HepG2 (cell line): ENCODE measurements at regions not wholly inside any gene's neighbourhood (a gene's known extent, or its start where the extent isn't known, plus 50 kb on each side); places are given as distances from the start of the nearest gene placed in this dataset.

Experiments
- CBX5 ChIP-seq: sonication (generic); formaldehyde crosslinking; IDR thresholded peaks from 2 replicates; pipeline ENCODE4 v1.4.0; 2020; ENCODE audit warnings: missing genetic modification reagents, borderline replicate concordance
- CREB1 ChIP-seq, 2 experiments: fragments of 450-650 bp in 1 of 2; IDR thresholded peaks; 2 replicates each; pipeline ENCODE4 v1.6.1; 2016 to 2017; ENCODE audit warnings: control low read depth in 1 of 2, mild to moderate bottlenecking in 1 of 2, missing compliant biosample characterization in 1 of 2, missing genetic modification characterization in 1 of 2
- HOXA3 ChIP-seq: sonication (generic); formaldehyde crosslinking; IDR thresholded peaks from 2 replicates; pipeline ENCODE4 v1.5.0; 2020; ENCODE audit warnings: missing genetic modification reagents
- JDP2 ChIP-seq: sonication (generic); formaldehyde crosslinking; IDR thresholded peaks from 2 replicates; pipeline ENCODE4 v1.8.1; 2022; ENCODE audit warnings: missing genetic modification reagents, borderline replicate concordance
- KAT7 ChIP-seq: IDR thresholded peaks from 2 replicates; pipeline ENCODE4 v1.6.1; 2018; ENCODE audit warnings: borderline replicate concordance, missing compliant biosample characterization
- KLF16 ChIP-seq, 2 experiments: sonication (generic) in 1 of 2; formaldehyde crosslinking in 1 of 2; IDR thresholded peaks; 2 replicates each; pipeline versions ENCODE4 v1.6.1 to v1.8.0; 2016 to 2023; ENCODE audit warnings: missing genetic modification reagents in 2 of 2, missing compliant biosample characterization in 1 of 2
- MAZ ChIP-seq, 2 experiments: sonication (generic) in 1 of 2; formaldehyde crosslinking in 1 of 2; IDR thresholded peaks; 2 replicates each; pipeline versions ENCODE4 v1.5.0 to v1.6.1; 2012 to 2020; ENCODE audit warnings: low read depth in 2 of 2, mild to moderate bottlenecking in 2 of 2, borderline replicate concordance in 1 of 2, improper control_type of control experiment in 1 of 2, low read length in 1 of 2, missing genetic modification reagents in 1 of 2, moderate library complexity in 1 of 2
- MIER2 ChIP-seq: IDR thresholded peaks from 2 replicates; pipeline ENCODE4 v1.6.1; 2016; ENCODE audit warnings: missing biosample characterization, missing genetic modification reagents
- NR0B2 ChIP-seq: sonication (generic); formaldehyde crosslinking; IDR thresholded peaks from 2 replicates; pipeline ENCODE4 v1.4.0; 2020; ENCODE audit warnings: mild to moderate bottlenecking, missing genetic modification reagents
- NR2F6 ChIP-seq, 2 experiments: IDR thresholded peaks; 2 replicates each; pipeline ENCODE4 v1.6.1; 2016; ENCODE audit warnings: antibody characterized with exemption in 1 of 2, mild to moderate bottlenecking in 1 of 2
- PCBP1 ChIP-seq: fragments of 200-400 bp; formaldehyde crosslinking; IDR thresholded peaks from 2 replicates; pipeline ENCODE4 v1.6.1; 2017; ENCODE audit warnings: mild to moderate bottlenecking, low read depth, low read length, borderline replicate concordance
- POGZ ChIP-seq: sonication (generic); formaldehyde crosslinking; IDR thresholded peaks from 2 replicates; pipeline ENCODE4 v1.4.0; 2020; ENCODE audit warnings: mild to moderate bottlenecking, missing genetic modification reagents
- SALL1 ChIP-seq: sonication (generic); formaldehyde crosslinking; IDR thresholded peaks from 2 replicates; pipeline ENCODE4 v1.8.0; 2022; ENCODE audit warnings: mild to moderate bottlenecking, missing genetic modification reagents
- SOX5 ChIP-seq: IDR thresholded peaks from 2 replicates; pipeline ENCODE4 v1.6.1; 2016; ENCODE audit warnings: borderline replicate concordance
- YEATS2 ChIP-seq: sonication (generic); formaldehyde crosslinking; IDR thresholded peaks from 2 replicates; pipeline ENCODE4 v1.4.0; 2020; ENCODE audit warnings: missing genetic modification reagents, borderline replicate concordance
- ZBTB20 ChIP-seq: sonication (generic); formaldehyde crosslinking; IDR thresholded peaks from 2 replicates; pipeline ENCODE4 v1.8.1; 2023; ENCODE audit warnings: missing genetic modification reagents, low read depth, mild to moderate bottlenecking, borderline replicate concordance
- ZBTB25 ChIP-seq: IDR thresholded peaks from 2 replicates; pipeline ENCODE4 v1.6.1; 2018; ENCODE audit warnings: missing genetic modification reagents
- ZFY ChIP-seq: sonication (generic); formaldehyde crosslinking; IDR thresholded peaks from 2 replicates; pipeline ENCODE4 v1.4.0; 2020; ENCODE audit warnings: missing genetic modification reagents
- ZMYM2 ChIP-seq: sonication (generic); formaldehyde crosslinking; IDR thresholded peaks from 2 replicates; pipeline ENCODE4 v1.8.0; 2022; ENCODE audit warnings: mild to moderate bottlenecking, missing genetic modification reagents
- ZNF367 ChIP-seq: sonication (generic); formaldehyde crosslinking; IDR thresholded peaks from 2 replicates; pipeline ENCODE4 v1.4.0; 2020; ENCODE audit warnings: missing genetic modification reagents, borderline replicate concordance
- ZNF552 ChIP-seq: sonication (generic); formaldehyde crosslinking; IDR thresholded peaks from 2 replicates; pipeline ENCODE4 v1.9.0; 2022; ENCODE audit warnings: missing genetic modification reagents, mild to moderate bottlenecking, borderline replicate concordance
- ZNF75D ChIP-seq: sonication (generic); formaldehyde crosslinking; IDR thresholded peaks from 2 replicates; pipeline ENCODE4 v1.8.1; 2023; ENCODE audit warnings: missing genetic modification reagents, mild to moderate bottlenecking, borderline replicate concordance
- ZSCAN21 ChIP-seq: sonication (generic); formaldehyde crosslinking; IDR thresholded peaks from 2 replicates; pipeline ENCODE4 v1.8.0; 2022; ENCODE audit warnings: mild to moderate bottlenecking, missing genetic modification reagents, moderate library complexity, borderline replicate concordance
- TF ChIP-seq, protein P1 (sequence below): sonication (generic); formaldehyde crosslinking; IDR thresholded peaks from 2 replicates; pipeline ENCODE4 v1.4.0; 2020; ENCODE audit warnings: missing genetic modification reagents

GRCh38 chr2:241950413-241951315 is 81.1 kb downstream of the RTP5 start (continued):
- peak; percentile 40; the same call in 1 of the 2 replicates for TF ChIP-seq YEATS2 (CRISPR knock-in tag)
- no peak for TF ChIP-seq ZNF75D (CRISPR knock-in tag)
- TF ChIP-seq SALL1 (CRISPR knock-in tag), result peak; percentile 70
- TF ChIP-seq SOX5 (CRISPR knock-in tag), result 0 out of 2 replicates have a peak, but pooled peaks have one; percentile 24
- peak; percentile 17; the same call in 1 of the 2 replicates for TF ChIP-seq ZFY (CRISPR knock-in tag)
- 0 out of 2 replicates have a peak, but pooled peaks have one; percentile 22 for TF ChIP-seq MAZ (IDR thresholded peaks at IDR 0.05; ENCODE audit: borderline replicate concordance, low read depth, low read length)
- no peak for TF ChIP-seq MAZ (CRISPR knock-in tag; IDR thresholded peaks at IDR 0.05; ENCODE audit: low read depth)
- no peak; a peak in 1 of 4 replicates for TF ChIP-seq KLF16 (CRISPR knock-in tag; IDR thresholded peaks at IDR 0.05)
- TF ChIP-seq ZSCAN21 (CRISPR knock-in tag), result 0 out of 2 replicates have a peak, but pooled peaks have one; percentile 20
- no peak for TF ChIP-seq JDP2 (CRISPR knock-in tag)
- no peak for TF ChIP-seq POGZ (CRISPR knock-in tag)
- TF ChIP-seq ZNF552 (CRISPR knock-in tag), result no peak
- peak; percentile 25; the same call in 1 of the 2 replicates for TF ChIP-seq NR0B2 (CRISPR knock-in tag)
- TF ChIP-seq HOXA3 (CRISPR knock-in tag), result 0 out of 2 replicates have a peak, but pooled peaks have one; percentile 35
- 0 out of 2 replicates have a peak, but pooled peaks have one; percentile 36 for TF ChIP-seq PCBP1
- no peak for TF ChIP-seq CREB1 (IDR thresholded peaks at IDR 0.05)
- TF ChIP-seq CREB1 (CRISPR knock-in tag; IDR thresholded peaks at IDR 0.05), result no peak
- TF ChIP-seq ZMYM2 (CRISPR knock-in tag), result 0 out of 2 replicates have a peak, but pooled peaks have one; percentile 37
- peak; percentile 65; the same call in 1 of the 2 replicates for TF ChIP-seq NR2F6 (IDR thresholded peaks at IDR 0.05)
- TF ChIP-seq NR2F6 (CRISPR knock-in tag; IDR thresholded peaks at IDR 0.05), result peak; percentile 77; the same call in 1 of the 2 replicates
- TF ChIP-seq, protein P1, sequence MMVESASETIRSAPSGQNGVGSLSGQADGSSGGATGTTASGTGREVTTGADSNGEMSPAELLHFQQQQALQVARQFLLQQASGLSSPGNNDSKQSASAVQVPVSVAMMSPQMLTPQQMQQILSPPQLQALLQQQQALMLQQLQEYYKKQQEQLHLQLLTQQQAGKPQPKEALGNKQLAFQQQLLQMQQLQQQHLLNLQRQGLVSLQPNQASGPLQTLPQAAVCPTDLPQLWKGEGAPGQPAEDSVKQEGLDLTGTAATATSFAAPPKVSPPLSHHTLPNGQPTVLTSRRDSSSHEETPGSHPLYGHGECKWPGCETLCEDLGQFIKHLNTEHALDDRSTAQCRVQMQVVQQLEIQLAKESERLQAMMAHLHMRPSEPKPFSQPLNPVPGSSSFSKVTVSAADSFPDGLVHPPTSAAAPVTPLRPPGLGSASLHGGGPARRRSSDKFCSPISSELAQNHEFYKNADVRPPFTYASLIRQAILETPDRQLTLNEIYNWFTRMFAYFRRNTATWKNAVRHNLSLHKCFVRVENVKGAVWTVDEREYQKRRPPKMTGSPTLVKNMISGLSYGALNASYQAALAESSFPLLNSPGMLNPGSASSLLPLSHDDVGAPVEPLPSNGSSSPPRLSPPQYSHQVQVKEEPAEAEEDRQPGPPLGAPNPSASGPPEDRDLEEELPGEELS (CRISPR knock-in tag), result 0 out of 2 replicates have a peak, but pooled peaks have one; percentile 18
- TF ChIP-seq CBX5 (CRISPR knock-in tag), result peak; percentile 53; the same call in 1 of the 2 replicates
- peak; percentile 57; the same call in 1 of the 2 replicates for TF ChIP-seq ZBTB25
- no peak for TF ChIP-seq ZBTB20 (CRISPR knock-in tag)
- no peak for TF ChIP-seq ZNF367 (CRISPR knock-in tag)
- no peak for TF ChIP-seq KAT7 (CRISPR knock-in tag)
- TF ChIP-seq MIER2 (CRISPR knock-in tag), result 0 out of 2 replicates have a peak, but pooled peaks have one; percentile 25
